EH (cell line): ENCODE measurements at regions not wholly inside any gene's neighbourhood (a gene's known extent, or its start where the extent isn't known, plus 50 kb on each side); places are given as distances from the start of the nearest gene placed in this dataset.

Source experiments
- DNase-seq: peaks from one replicate; pipeline ENCODE4 v3.0.0-alpha.2; 2015; ENCODE audit warnings: low read depth

GRCh38 chr15:61798631-61799030 is 261.6 kb downstream of the VPS13C start:
- DNase-seq: no peak

GRCh38 chr15:61796056-61796455 is 264.2 kb downstream of the VPS13C start:
- DNase-seq: peak; percentile 8

GRCh38 chr15:61794881-61795280 is 265.4 kb downstream of the VPS13C start:
- DNase-seq: peak; percentile 8

GRCh38 chr15:61794276-61794675 is 266.0 kb downstream of the VPS13C start:
- DNase-seq: peak; percentile 6

GRCh38 chr15:61784734-61785133 is 275.5 kb downstream of the VPS13C start:
- DNase-seq: no peak

- DNase-seq: no peak
Measured at GRCh38 chr15:61780278-61780980, 279.8 kb downstream of the VPS13C start.

- no peak for DNase-seq
Measured at GRCh38 chr15:61777689-61778088, 282.6 kb downstream of the VPS13C start.

- DNase-seq: no peak
Measured at GRCh38 chr15:61769557-61769956, 290.7 kb downstream of the VPS13C start.

GRCh38 chr15:61768131-61768530 is 292.1 kb downstream of the VPS13C start:
- DNase-seq: no peak

GRCh38 chr15:61764981-61765380 is 295.3 kb downstream of the VPS13C start:
- no peak for DNase-seq

- no peak for DNase-seq
Measured at GRCh38 chr15:61764141-61764540, 296.1 kb downstream of the VPS13C start.

GRCh38 chr15:61762676-61763075 is 297.6 kb downstream of the VPS13C start:
- DNase-seq: no peak

GRCh38 chr15:61759639-61760038 is 300.6 kb downstream of the VPS13C start:
- DNase-seq: no peak

- no peak for DNase-seq
Measured at GRCh38 chr15:61756071-61756820, 304.0 kb downstream of the VPS13C start.

- DNase-seq: no peak
Measured at GRCh38 chr15:61755467-61755866, 304.8 kb downstream of the VPS13C start.

- DNase-seq: no peak
Measured at GRCh38 chr15:61753018-61753710, 307.1 kb downstream of the VPS13C start.

GRCh38 chr15:61752001-61752400 is 308.2 kb downstream of the VPS13C start:
- DNase-seq: no peak

GRCh38 chr15:61750271-61751084 is 309.8 kb downstream of the VPS13C start:
- DNase-seq: no peak

- no peak for DNase-seq
Measured at GRCh38 chr15:61749169-61749568, 311.1 kb downstream of the VPS13C start.

- DNase-seq: peak; percentile 7
Measured at GRCh38 chr15:61748529-61748928, 311.7 kb downstream of the VPS13C start.

GRCh38 chr15:61746589-61746988 is 313.7 kb downstream of the VPS13C start:
- no peak for DNase-seq

GRCh38 chr15:61743345-61743909 is 316.8 kb downstream of the VPS13C start:
- no peak for DNase-seq
